ENCODE measurements at regions not wholly inside any gene's neighbourhood (a gene's known extent, or its start where the extent isn't known, plus 50 kb on each side); places are given as distances from the start of the nearest gene placed in this dataset.
A peak's percentile ranks its signal among the peaks of the same experiment; 100 is the strongest.

DNA sequence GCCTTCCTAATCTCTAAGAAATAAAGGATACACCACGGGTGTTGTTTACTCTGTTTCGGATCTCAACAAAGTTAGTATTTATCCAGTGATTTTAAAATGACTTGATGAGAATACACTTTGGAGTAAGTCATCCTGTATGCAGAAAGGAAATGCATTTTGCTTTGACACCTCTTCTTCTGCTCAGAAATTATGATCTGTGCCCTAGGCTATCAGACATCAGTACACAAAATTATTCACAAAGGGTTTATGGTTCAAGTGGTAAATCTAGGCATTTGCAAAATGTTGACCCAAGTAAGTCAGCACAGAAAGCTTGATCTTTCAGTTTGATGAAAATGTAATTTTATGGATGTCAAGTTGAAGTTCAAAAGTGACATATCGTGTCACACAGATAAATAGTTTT is 248.5 kb downstream of the ATP23 start:
- no peak for ATAC-seq (ENCODE audit: low read depth in 2 of 2)
- peaks cover 25 to 27% of the 10 kb centered on the region in 2 donors for H3K36me3 Mint-ChIP-seq

DNA sequence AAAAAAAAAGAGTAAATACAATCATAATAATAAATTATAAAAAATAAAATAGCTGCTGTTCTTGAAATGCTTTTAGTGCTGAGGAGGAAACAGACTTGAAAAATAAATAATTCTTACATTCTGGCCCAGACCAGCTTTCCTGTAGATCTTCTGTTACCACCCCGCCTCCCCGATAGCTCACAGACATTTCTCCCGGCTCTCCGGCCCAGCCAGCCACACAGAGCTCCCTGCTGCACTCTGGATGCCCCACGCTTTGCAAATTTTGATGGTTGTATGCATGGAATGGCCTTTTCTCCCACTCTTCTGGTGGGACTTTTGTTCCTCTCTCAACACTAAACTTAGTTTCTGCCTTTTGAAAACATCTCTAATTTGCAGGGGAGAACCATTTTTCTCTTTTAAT is 249.3 kb downstream of the ATP23 start:
- no peak for DNase-seq
- Mint-ChIP-seq H3K27ac (no peak overlapping the region), H3K9me3 (peaks cover 6 to 75% (median 53%) of the 10 kb centered on the region in 7 donors), H3K4me3 (no peak overlapping the region), H3K27me3 (no peaks in the 10 kb centered on the region), H3K36me3 (peaks cover 25 to 28% of the 10 kb centered on the region in 2 donors), H3K4me1 (peaks cover 12 to 25% (median 18%) of the 10 kb centered on the region in 3 donors)
- ATAC-seq (ENCODE audit: low read depth in 2 of 2): no peak

More for the DNA sequence above, 248.5 kb downstream of the ATP23 start:
- peaks cover 12 to 25% (median 18%) of the 10 kb centered on the region in 3 donors for H3K4me1 Mint-ChIP-seq
- no peak overlapping the region for H3K27ac Mint-ChIP-seq
- DNase-seq: no peak
- H3K4me3 Mint-ChIP-seq: no peak overlapping the region
- H3K27me3 Mint-ChIP-seq: no peaks in the 10 kb centered on the region
- H3K9me3 Mint-ChIP-seq: peaks cover 9 to 74% (median 55%) of the 10 kb centered on the region in 7 donors

DNA sequence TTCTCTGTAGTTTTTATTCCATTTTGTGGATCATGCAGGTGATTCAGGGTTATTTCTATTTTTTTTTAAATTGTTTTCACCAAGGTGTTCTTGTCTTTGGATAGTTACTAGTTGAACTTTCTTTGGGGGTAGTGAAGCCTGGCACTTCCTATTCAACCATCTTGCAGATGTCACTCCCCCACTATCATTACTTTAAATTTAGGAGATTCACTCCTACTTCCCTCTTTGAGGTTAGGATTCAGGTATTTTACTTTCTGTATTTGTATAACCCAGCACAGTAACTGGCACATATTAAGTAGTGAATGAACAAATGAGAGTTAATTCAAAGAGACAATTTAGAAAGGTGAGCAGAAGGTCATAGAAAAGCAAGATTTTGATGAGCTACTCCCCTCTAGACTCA is 255.6 kb downstream of the ATP23 start:
- Mint-ChIP-seq H3K36me3 (peaks cover 19 to 27% of the 10 kb centered on the region in 2 donors), H3K4me3 (peak overlapping the region in 3 of 8 donors; percentile 17 to 57 (median 48)), H3K27ac (peak overlapping the region in 2 of 6 donors; percentile 82 to 87), H3K4me1 (peaks cover 29 to 43% (median 41%) of the 10 kb centered on the region in 3 donors), H3K27me3 (peaks cover 0 to 5% (median 0%) of the 10 kb centered on the region in 3 donors), H3K9me3 (peaks cover 3 to 44% (median 31%) of the 10 kb centered on the region in 7 donors)
- peak in 1 of 2 donors; percentile 44 for ATAC-seq (ENCODE audit: low read depth in 2 of 2)
- no peak for DNase-seq

DNA sequence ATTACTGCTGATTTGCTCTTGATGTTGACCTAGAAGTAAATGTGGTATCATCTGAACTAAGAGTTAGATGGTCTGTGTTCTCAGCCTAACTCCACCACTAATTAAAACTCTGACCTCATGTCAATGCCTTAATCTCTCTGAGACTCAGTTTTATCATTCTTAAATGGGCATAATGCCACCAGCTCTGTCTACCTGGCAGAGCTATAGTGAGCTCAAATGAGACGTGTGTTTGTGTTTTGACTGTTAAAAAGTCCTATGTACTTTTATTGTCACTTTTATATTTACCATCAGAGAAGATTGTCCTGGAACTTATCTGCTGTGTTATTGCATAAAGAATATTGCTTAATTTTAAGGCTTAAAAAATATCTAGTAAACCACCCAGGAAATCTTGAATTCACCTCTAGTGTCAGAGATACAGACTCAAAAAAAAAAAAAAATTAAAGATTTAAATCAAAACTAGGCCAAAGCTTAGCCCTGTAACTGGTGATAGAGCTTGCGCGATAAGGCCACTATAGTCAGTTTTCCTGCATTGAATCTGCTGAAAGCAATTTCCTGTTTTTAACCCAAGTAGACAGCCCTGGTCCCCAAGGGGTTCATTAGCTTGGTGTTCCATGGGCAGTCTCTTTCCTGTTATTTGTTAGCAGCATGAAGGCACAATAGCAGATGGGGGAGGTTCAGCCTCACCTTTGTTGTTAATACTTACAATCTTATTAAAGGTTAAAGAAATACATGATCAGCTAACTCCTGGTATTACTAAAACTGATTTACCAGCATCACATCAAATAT is 261.8 kb downstream of the ATP23 start:
- H3K36me3 Mint-ChIP-seq: peaks cover 9 to 36% of the 10 kb centered on the region in 2 donors
- H3K27me3 Mint-ChIP-seq: peaks cover 0 to 5% (median 0%) of the 10 kb centered on the region in 3 donors
- DNase-seq (peak; percentile 7), ATAC-seq (ENCODE audit: low read depth in 2 of 2) (peak; percentile 55 to 69)
- H3K27ac Mint-ChIP-seq: peak overlapping the region; percentile 44 to 92 (median 84)
- H3K4me1 Mint-ChIP-seq: peaks cover 37 to 53% (median 50%) of the 10 kb centered on the region in 3 donors
- H3K4me3 Mint-ChIP-seq: peak overlapping the region in 7 of 8 donors; percentile 4 to 77 (median 59)
- peaks cover 2 to 14% (median 7%) of the 10 kb centered on the region in 7 donors for H3K9me3 Mint-ChIP-seq

DNA sequence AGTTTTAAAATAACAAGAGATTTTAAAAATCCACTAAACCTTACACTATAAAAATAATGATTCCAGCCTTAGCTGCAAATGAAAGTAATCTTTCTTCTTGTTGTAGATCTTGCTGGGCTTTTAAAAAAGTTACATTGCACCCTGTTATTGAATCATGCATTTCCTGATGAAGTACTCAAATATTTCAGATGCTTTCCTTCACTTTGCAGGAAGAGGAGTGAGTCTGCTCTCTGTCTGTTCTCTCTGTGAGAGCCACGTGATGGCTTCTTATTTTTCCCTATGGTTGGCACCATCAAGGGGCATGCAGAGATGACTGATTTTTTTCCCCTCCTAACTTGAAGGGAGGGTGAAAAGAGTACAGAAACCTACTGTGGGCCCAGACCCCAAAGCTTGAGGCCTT is 262.7 kb downstream of the ATP23 start:
- Mint-ChIP-seq H3K4me1 (peaks cover 37 to 53% (median 50%) of the 10 kb centered on the region in 3 donors), H3K9me3 (peaks cover 2 to 17% (median 7%) of the 10 kb centered on the region in 7 donors), H3K27ac (peak overlapping the region in 5 of 6 donors; percentile 26 to 88 (median 54)), H3K27me3 (peaks cover 0 to 5% (median 0%) of the 10 kb centered on the region in 3 donors), H3K4me3 (peak overlapping the region in 5 of 8 donors; percentile 39 to 77 (median 52)), H3K36me3 (peaks cover 9 to 36% of the 10 kb centered on the region in 2 donors)
- ATAC-seq (ENCODE audit: low read depth in 2 of 2) (no peak), DNase-seq (no peak)

DNA sequence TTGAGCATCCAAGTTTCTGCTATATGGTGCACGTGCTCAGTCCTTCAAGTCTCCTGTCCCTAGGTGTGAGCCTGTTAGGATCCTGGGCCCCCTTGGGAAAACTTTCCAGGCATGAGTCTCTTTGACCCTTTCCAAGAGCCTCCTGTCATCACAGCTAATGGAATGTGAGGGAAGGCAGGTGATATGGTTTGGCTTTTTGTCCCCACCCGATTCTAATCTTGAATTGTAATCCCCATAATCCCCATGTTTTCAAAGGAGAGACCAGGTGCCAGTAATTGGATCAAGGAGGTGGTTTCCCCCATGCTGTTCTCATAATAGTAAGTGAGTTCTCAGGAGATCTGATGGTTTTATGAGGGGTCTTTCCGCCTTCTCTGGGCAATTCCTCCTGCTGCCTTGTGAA is 265.5 kb downstream of the ATP23 start:
- DNase-seq (no peak), ATAC-seq (ENCODE audit: low read depth in 2 of 2) (no peak)
- H3K4me1 Mint-ChIP-seq: peaks cover 28 to 41% (median 39%) of the 10 kb centered on the region in 3 donors
- H3K4me3 Mint-ChIP-seq: no peak overlapping the region
- H3K27ac Mint-ChIP-seq: no peak overlapping the region
- H3K36me3 Mint-ChIP-seq: peaks cover 5 to 27% of the 10 kb centered on the region in 2 donors
- H3K27me3 Mint-ChIP-seq: no peaks in the 10 kb centered on the region
- peaks cover 0 to 12% (median 3%) of the 10 kb centered on the region in 7 donors for H3K9me3 Mint-ChIP-seq

DNA sequence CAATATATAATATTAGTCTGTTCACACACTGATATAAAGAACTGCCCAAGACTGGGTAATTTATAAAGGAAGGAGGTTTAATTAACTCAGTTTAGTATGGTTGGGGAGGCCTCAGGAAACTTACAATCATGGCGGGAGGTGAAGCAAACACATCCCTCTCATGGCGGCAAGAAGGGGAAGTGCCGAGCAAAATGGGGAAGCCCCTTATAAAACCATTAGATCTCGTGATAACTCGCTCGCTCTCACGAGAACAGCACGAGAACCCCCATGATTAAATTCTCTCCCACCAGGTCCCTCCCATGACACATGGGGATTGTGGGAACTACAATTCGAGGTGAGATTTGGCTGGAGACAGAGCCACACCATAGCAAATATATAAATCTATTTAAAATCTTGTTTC is 269.8 kb downstream of the ATP23 start:
- DNase-seq: no peak
- H3K9me3 Mint-ChIP-seq: peaks cover 0 to 3% (median 0%) of the 10 kb centered on the region in 7 donors

DNA sequence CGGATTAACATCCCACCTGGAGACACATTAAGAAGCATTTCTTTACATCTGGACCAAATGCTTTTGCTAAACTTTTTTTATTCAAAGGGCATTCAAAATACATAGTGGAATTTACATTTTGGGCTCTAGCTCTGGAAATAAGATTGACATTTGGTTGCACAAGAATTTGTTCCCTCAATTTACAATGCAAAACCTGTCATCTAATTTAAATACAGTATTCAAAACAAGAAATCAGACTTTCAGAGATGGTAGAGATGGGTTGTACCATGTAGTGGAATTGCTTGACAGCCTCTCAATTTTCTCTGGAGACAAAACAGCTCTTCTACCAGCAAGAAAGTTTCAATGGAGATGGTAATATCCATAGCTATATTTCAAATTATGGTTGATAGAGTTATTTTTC is 275.8 kb downstream of the ATP23 start:
- Mint-ChIP-seq H3K9me3 (peaks cover 0 to 2% (median 0%) of the 10 kb centered on the region in 7 donors), H3K4me3 (no peak overlapping the region), H3K36me3 (no peaks in the 10 kb centered on the region), H3K4me1 (no peaks in the 10 kb centered on the region), H3K27me3 (peaks cover 0 to 8% (median 0%) of the 10 kb centered on the region in 3 donors), H3K27ac (no peak overlapping the region)
- ATAC-seq (ENCODE audit: low read depth in 2 of 2): no peak
- no peak for DNase-seq

More for the DNA sequence above, 269.8 kb downstream of the ATP23 start:
- H3K4me1 Mint-ChIP-seq: no peaks in the 10 kb centered on the region
- peaks cover 0 to 8% of the 10 kb centered on the region in 2 donors for H3K36me3 Mint-ChIP-seq
- no peak for ATAC-seq (ENCODE audit: low read depth in 2 of 2)
- peaks cover 0 to 3% (median 0%) of the 10 kb centered on the region in 3 donors for H3K27me3 Mint-ChIP-seq
- H3K4me3 Mint-ChIP-seq: no peak overlapping the region
- H3K27ac Mint-ChIP-seq: peak overlapping the region in 1 of 6 donors; percentile 35

DNA sequence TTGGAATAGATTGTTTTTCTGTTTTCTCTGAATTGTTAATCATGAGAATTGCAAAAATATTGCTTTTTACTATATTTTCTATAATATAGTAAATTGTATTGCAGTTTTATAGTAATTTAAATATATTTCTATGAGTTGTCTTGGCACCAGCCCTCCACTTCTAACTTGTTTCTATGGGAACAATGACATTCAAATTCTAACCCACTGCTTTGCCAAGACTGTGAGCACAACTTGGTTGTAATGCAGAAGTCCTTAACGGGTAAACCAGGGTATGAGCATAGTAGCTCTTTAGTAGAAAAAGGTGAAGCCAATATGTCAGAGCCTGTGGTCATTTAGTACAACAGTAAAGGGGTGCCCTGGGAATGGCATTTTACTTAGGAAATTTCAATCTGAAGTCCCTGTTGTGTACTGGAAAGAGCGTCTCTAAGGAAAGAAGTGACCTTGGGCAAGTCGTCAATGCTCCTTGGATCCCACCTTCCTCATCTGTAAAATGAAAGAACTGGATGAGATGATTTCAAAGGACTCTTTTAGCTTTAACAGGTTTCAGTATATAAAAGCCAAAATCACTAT is 283.3 kb downstream of the ATP23 start:
- Mint-ChIP-seq H3K36me3 (peaks cover 0 to 5% of the 10 kb centered on the region in 2 donors), H3K4me3 (no peak overlapping the region), H3K9me3 (peaks cover 2 to 9% (median 5%) of the 10 kb centered on the region in 7 donors), H3K27me3 (no peaks in the 10 kb centered on the region), H3K27ac (no peak overlapping the region), H3K4me1 (no peaks in the 10 kb centered on the region)
- ATAC-seq (ENCODE audit: low read depth in 2 of 2) (no peak), DNase-seq (no peak)

DNA sequence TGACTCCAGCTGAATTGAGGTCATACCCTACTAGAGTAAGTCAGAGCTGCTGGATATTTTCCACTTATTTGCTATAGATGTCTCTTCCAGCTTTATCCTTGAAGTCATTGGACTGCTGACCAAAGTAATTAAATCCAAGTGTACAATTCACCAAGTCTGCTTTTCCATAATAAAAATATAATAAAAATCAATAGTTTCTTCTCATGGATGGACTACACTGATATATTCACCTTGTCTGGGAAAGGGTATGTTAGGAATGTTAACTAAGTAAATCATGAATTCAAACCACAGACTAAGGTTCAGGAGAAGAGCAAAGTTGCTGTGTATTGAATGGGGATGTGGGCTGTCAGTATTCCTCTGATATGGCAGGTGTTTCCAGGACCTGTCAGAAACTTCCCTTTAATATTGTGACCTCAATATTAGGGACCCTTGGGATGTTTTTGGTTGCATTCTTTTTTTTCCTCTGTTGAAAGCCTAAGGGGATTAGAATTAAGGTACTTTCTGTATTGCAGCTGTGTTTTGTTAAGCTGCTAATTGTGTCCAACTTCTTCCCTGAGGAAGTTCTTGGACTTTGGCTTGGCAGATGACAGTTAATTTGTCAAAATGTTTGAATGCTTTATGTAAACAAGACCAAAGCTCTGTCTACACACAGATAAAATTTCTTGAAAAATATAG is 284.0 kb downstream of the ATP23 start:
- no peak overlapping the region for H3K4me3 Mint-ChIP-seq
- no peaks in the 10 kb centered on the region for H3K4me1 Mint-ChIP-seq
- ATAC-seq (ENCODE audit: low read depth in 2 of 2) (no peak), DNase-seq (no peak)
- no peak overlapping the region for H3K27ac Mint-ChIP-seq
- peaks cover 0 to 5% of the 10 kb centered on the region in 2 donors for H3K36me3 Mint-ChIP-seq
- peaks cover 3 to 12% (median 8%) of the 10 kb centered on the region in 7 donors for H3K9me3 Mint-ChIP-seq
- peaks cover 0 to 7% (median 0%) of the 10 kb centered on the region in 3 donors for H3K27me3 Mint-ChIP-seq

DNA sequence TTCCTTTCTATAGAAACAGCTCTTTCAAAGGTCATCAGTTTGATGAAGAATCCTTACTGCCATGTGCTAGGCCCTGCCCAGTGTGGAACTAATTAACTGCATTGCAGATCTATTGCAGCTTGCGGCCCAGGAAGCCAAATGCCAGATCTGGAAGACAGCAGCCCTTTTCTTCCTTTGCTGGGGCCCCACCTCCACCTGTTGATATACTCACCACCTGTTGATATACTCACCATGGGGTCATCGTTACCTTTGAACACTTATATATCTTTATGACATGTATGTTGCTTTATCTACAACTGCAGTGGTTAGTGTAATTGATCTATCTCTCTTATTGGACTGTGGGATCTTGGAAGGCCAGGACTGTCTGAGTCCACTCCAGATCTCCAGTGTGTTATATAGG is 292.5 kb downstream of the ATP23 start:
- Mint-ChIP-seq H3K27ac (no peak overlapping the region), H3K27me3 (peaks cover 21 to 44% (median 42%) of the 10 kb centered on the region in 3 donors), H3K9me3 (peaks cover 0 to 31% (median 16%) of the 10 kb centered on the region in 7 donors), H3K36me3 (no peaks in the 10 kb centered on the region), H3K4me1 (no peaks in the 10 kb centered on the region), H3K4me3 (no peak overlapping the region)
- ATAC-seq (ENCODE audit: low read depth in 2 of 2) (no peak), DNase-seq (no peak)

DNA sequence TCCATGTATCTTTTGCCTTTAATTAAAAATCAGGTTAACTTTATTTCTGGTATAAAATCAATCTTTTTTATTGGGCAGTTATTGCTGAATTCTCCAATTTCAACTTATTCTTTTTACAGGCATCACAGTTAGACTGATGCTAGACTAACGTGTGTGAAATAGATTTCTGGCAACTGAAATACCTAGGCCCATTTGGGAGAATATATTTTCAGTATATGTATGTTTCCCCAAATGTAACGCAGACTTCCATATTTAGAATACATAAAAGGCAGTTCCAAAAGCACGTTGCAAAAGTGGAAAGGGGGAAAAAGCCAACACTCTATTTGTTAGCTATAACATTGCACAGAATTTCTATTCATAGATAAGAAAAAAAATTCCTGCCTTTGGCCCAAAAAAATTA is 297.0 kb downstream of the ATP23 start:
- Mint-ChIP-seq H3K4me1 (no peaks in the 10 kb centered on the region), H3K27me3 (peaks cover 26 to 49% (median 33%) of the 10 kb centered on the region in 3 donors), H3K27ac (no peak overlapping the region), H3K9me3 (peaks cover 0 to 4% (median under 1%) of the 10 kb centered on the region in 7 donors), H3K36me3 (no peaks in the 10 kb centered on the region), H3K4me3 (no peak overlapping the region)
- DNase-seq (no peak), ATAC-seq (ENCODE audit: low read depth in 2 of 2) (no peak)

DNA sequence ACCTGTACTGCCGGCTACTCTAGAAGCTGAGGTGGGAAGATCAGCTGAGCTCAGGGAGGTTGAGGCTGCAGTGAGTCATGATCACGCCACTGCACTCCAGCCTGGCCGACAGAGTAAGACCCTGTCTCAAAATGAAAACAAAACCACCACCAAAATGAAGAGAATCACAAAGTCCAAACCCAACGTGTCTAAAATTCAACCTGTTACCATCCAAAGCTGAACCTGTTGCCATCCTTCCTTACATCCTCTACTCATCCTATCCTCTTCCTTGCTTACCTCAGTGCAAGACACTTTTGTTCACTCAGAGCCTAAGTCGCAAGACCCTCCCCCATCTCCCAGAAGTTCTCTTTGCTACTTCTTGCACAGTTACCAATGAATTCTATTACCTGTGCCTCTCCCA is 299.7 kb downstream of the ATP23 start:
- Mint-ChIP-seq H3K27me3 (peaks cover 18 to 34% (median 29%) of the 10 kb centered on the region in 3 donors), H3K4me1 (no peaks in the 10 kb centered on the region), H3K9me3 (peaks cover 0 to 4% (median 0%) of the 10 kb centered on the region in 7 donors), H3K4me3 (no peak overlapping the region), H3K27ac (no peak overlapping the region), H3K36me3 (no peaks in the 10 kb centered on the region)
- no peak for ATAC-seq (ENCODE audit: low read depth in 2 of 2)
- DNase-seq: no peak
